ENCODE measurements at regions not wholly inside any gene's neighbourhood (a gene's known extent, or its start where the extent isn't known, plus 50 kb on each side); places are given as distances from the start of the nearest gene placed in this dataset.

GRCh38 chr13:76829572-76830327, 56.5 kb downstream of the KCTD12 start:
- H3K27me3 ChIP-seq = no peaks in the 10 kb centered on the region
- WGBS, 2 donors = 30 to 67% methylated on average over 9 of the region's 9 CpGs
- no peak overlapping the region for H3K4me3 ChIP-seq
- H3K9me3 ChIP-seq = no peaks in the 10 kb centered on the region
- DNase-seq = peak; percentile 68
- TF ChIP-seq, protein P1, sequence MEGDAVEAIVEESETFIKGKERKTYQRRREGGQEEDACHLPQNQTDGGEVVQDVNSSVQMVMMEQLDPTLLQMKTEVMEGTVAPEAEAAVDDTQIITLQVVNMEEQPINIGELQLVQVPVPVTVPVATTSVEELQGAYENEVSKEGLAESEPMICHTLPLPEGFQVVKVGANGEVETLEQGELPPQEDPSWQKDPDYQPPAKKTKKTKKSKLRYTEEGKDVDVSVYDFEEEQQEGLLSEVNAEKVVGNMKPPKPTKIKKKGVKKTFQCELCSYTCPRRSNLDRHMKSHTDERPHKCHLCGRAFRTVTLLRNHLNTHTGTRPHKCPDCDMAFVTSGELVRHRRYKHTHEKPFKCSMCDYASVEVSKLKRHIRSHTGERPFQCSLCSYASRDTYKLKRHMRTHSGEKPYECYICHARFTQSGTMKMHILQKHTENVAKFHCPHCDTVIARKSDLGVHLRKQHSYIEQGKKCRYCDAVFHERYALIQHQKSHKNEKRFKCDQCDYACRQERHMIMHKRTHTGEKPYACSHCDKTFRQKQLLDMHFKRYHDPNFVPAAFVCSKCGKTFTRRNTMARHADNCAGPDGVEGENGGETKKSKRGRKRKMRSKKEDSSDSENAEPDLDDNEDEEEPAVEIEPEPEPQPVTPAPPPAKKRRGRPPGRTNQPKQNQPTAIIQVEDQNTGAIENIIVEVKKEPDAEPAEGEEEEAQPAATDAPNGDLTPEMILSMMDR (IDR thresholded peaks at IDR 0.05) = no peak
- TF ChIP-seq POLR2A (IDR thresholded peaks at IDR 0.05) (no peak), POLR2AphosphoS5 (IDR thresholded peaks at IDR 0.05) (no peak), EP300 (IDR thresholded peaks at IDR 0.05) (no peak)
- H3K36me3 ChIP-seq = no peaks in the 10 kb centered on the region
- intact Hi-C loops (cut with DNase I) = no loop called here
- peak overlapping the region in 3 of 4 donors; percentile 17 to 42 (median 25) for H3K27ac ChIP-seq
- peaks cover 0 to 22% (median 7%) of the 10 kb centered on the region in 4 donors for H3K4me1 ChIP-seq

GRCh38 chr13:76828316-76828741, 57.9 kb downstream of the KCTD12 start:
- H3K36me3 ChIP-seq = no peaks in the 10 kb centered on the region
- DNase-seq = no peak
- no peaks in the 10 kb centered on the region for H3K9me3 ChIP-seq
- 43 to 60% methylated on average over 3 of the region's 3 CpGs for WGBS, 2 donors
- intact Hi-C loops (cut with DNase I) = no loop called here
- no peaks in the 10 kb centered on the region for H3K27me3 ChIP-seq
- TF ChIP-seq EP300 (IDR thresholded peaks at IDR 0.05) = no peak
- no peak for TF ChIP-seq POLR2AphosphoS5 (IDR thresholded peaks at IDR 0.05)
- no peak for TF ChIP-seq POLR2A (IDR thresholded peaks at IDR 0.05)
- TF ChIP-seq, protein P1 (IDR thresholded peaks at IDR 0.05) = no peak
- H3K4me3 ChIP-seq = no peak overlapping the region
- H3K27ac ChIP-seq = no peak overlapping the region
- peaks cover 0 to 22% (median 7%) of the 10 kb centered on the region in 4 donors for H3K4me1 ChIP-seq

DNA sequence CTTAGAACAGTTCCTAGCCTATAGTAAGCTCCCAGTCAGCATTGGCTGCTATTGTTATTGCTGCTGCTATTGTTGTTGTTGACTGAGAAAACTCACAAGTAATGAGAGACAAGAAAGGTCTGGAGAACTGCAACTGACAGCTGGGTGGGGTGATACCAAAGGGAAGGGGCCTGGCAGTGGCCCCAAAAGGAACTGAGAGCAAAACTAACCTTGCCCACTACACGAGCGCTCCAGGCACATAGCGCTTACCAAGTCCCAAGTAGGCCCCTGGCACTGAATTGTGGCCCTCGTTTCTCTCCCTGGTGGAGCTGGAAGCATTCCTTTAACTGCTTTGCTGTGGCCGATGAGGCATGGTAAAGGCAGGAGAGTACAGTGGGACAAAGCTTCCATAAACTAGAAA, 59.7 kb downstream of the KCTD12 start:
- DNase-seq = no peak
- TF ChIP-seq, protein P1 (IDR thresholded peaks at IDR 0.05) = no peak
- TF ChIP-seq EP300 (IDR thresholded peaks at IDR 0.05) (no peak), POLR2A (IDR thresholded peaks at IDR 0.05) (no peak), POLR2AphosphoS5 (IDR thresholded peaks at IDR 0.05) (no peak)
- intact Hi-C loops (cut with DNase I) = no loop called here
- Histone ChIP-seq H3K4me1 (peaks cover 0 to 22% (median 7%) of the 10 kb centered on the region in 4 donors), H3K27me3 (no peaks in the 10 kb centered on the region), H3K27ac (no peak overlapping the region), H3K9me3 (no peaks in the 10 kb centered on the region), H3K36me3 (no peaks in the 10 kb centered on the region), H3K4me3 (no peak overlapping the region)
- WGBS, 2 donors = 92 to 93% methylated on average over 5 of the region's 5 CpGs

DNA sequence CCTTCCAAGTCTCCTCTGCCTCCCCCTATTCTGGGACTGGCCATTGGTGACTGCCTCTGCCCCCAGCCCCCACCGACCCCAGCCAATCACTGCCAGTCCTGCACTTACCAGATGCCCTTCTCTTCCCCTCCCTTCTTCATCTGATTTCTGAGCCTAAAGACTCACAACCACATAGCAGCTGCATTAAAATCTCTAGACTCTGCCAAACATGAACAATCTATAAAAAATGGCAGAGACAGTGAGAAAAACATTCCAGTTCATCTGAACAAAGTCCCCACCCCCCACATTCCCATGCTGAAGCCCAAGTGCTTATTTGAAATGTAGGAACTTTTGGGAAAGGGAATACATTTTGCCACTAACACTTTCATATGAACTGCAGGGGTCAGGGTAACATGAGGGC, 60.8 kb downstream of the KCTD12 start:
- DNase-seq = no peak
- H3K36me3 ChIP-seq = no peaks in the 10 kb centered on the region
- no peak overlapping the region for H3K27ac ChIP-seq
- TF ChIP-seq POLR2A (IDR thresholded peaks at IDR 0.05) (no peak), POLR2AphosphoS5 (IDR thresholded peaks at IDR 0.05) (no peak), EP300 (IDR thresholded peaks at IDR 0.05) (no peak)
- TF ChIP-seq, protein P1 (IDR thresholded peaks at IDR 0.05) = no peak
- intact Hi-C loops (cut with DNase I) = no loop called here
- H3K4me1 ChIP-seq = peaks cover 0 to 22% (median 7%) of the 10 kb centered on the region in 4 donors
- no peak overlapping the region for H3K4me3 ChIP-seq
- 58 to 71% methylated on average over 1 of the region's 1 CpG for WGBS, 2 donors
- no peaks in the 10 kb centered on the region for H3K27me3 ChIP-seq
- H3K9me3 ChIP-seq = no peaks in the 10 kb centered on the region

Data from sigmoid colon (tissue), 6 donors.